ENCODE measurements at regions not wholly inside any gene's neighbourhood (a gene's known extent, or its start where the extent isn't known, plus 50 kb on each side); places are given as distances from the start of the nearest gene placed in this dataset.

- DNase-seq (ENCODE audit: low spot score in 2 of 2): no peak
- Histone ChIP-seq H3K4me1 (no peaks in the 10 kb centered on the region), H3K27ac (no peak overlapping the region), H3K9me3 (no peaks in the 10 kb centered on the region), H3K36me3 (no peaks in the 10 kb centered on the region), H3K4me3 (no peak overlapping the region), H3K27me3 (no peaks in the 10 kb centered on the region)
- TF ChIP-seq POLR2AphosphoS5 (IDR thresholded peaks at IDR 0.05): no peak
- no peak for TF ChIP-seq CTCF (IDR thresholded peaks at IDR 0.05)
- TF ChIP-seq POLR2A (IDR thresholded peaks at IDR 0.05): no peak
- no peak for TF ChIP-seq EP300 (IDR thresholded peaks at IDR 0.05)
These were observed 1216.5 kb upstream of the CDH9 start for GRCh38 chr5:28254846-28255245.

- no peak for DNase-seq (ENCODE audit: low spot score in 2 of 2)
- Histone ChIP-seq H3K9me3 (no peaks in the 10 kb centered on the region), H3K27me3 (no peaks in the 10 kb centered on the region), H3K27ac (no peak overlapping the region), H3K4me3 (no peak overlapping the region), H3K4me1 (no peaks in the 10 kb centered on the region), H3K36me3 (no peaks in the 10 kb centered on the region)
- 64% methylated on average over 6 of the region's 6 CpGs for WGBS
- TF ChIP-seq CTCF (IDR thresholded peaks at IDR 0.05): no peak
These were observed 1215.0 kb upstream of the CDH9 start for GRCh38 chr5:28253431-28253830.

GRCh38 chr5:28249771-28250415, 1211.5 kb upstream of the CDH9 start:
- Histone ChIP-seq H3K36me3 (no peaks in the 10 kb centered on the region), H3K27ac (no peak overlapping the region), H3K4me1 (no peaks in the 10 kb centered on the region), H3K27me3 (no peaks in the 10 kb centered on the region), H3K9me3 (no peaks in the 10 kb centered on the region), H3K4me3 (no peak overlapping the region)
- DNase-seq (ENCODE audit: low spot score in 2 of 2): no peak
- TF ChIP-seq EP300 (IDR thresholded peaks at IDR 0.05) (no peak), POLR2A (IDR thresholded peaks at IDR 0.05) (no peak), POLR2AphosphoS5 (IDR thresholded peaks at IDR 0.05) (no peak), CTCF (IDR thresholded peaks at IDR 0.05) (no peak)
- WGBS: 84% methylated on average over 5 of the region's 5 CpGs

- no peaks in the 10 kb centered on the region for H3K36me3 ChIP-seq
- no peak overlapping the region for H3K27ac ChIP-seq
- no peaks in the 10 kb centered on the region for H3K4me1 ChIP-seq
- no peak overlapping the region for H3K4me3 ChIP-seq
- H3K9me3 ChIP-seq: no peaks in the 10 kb centered on the region
- TF ChIP-seq EP300 (IDR thresholded peaks at IDR 0.05) (no peak), POLR2AphosphoS5 (IDR thresholded peaks at IDR 0.05) (no peak), POLR2A (IDR thresholded peaks at IDR 0.05) (no peak), CTCF (IDR thresholded peaks at IDR 0.05) (no peak)
- no peaks in the 10 kb centered on the region for H3K27me3 ChIP-seq
- 78% methylated on average over 1 of the region's 1 CpG for WGBS
- no peak for DNase-seq (ENCODE audit: low spot score in 2 of 2)
These were observed 1196.1 kb upstream of the CDH9 start for GRCh38 chr5:28234356-28234968.

GRCh38 chr5:28226407-28226806, 1188.0 kb upstream of the CDH9 start:
- TF ChIP-seq CTCF (IDR thresholded peaks at IDR 0.05) (no peak), EP300 (IDR thresholded peaks at IDR 0.05) (no peak)
- Histone ChIP-seq H3K9me3 (no peaks in the 10 kb centered on the region), H3K4me1 (no peaks in the 10 kb centered on the region), H3K4me3 (no peak overlapping the region), H3K27me3 (no peaks in the 10 kb centered on the region), H3K36me3 (no peaks in the 10 kb centered on the region), H3K27ac (no peak overlapping the region)
- DNase-seq (ENCODE audit: low spot score in 2 of 2): no peak
- WGBS: 95% methylated on average over 3 of the region's 3 CpGs
